K562 (cell line): ENCODE measurements at regions not wholly inside any gene's neighbourhood (a gene's known extent, or its start where the extent isn't known, plus 50 kb on each side); places are given as distances from the start of the nearest gene placed in this dataset.

Experiments used
- ATAC-seq: fragments of 200-7000 bp; cut with Tn5 transposase; 3 replicates; pipeline ENCODE4 v1.9.1; 2020; ENCODE audit warnings: moderate library complexity
- BruUV-seq: library from RNA; stranded (reverse); fragments of 400-500 nt; replicated peaks from 2 replicates; lab custom pipeline; 2021; lab: Mats Ljungman, UMichigan
- CTCF ChIA-PET: fragments of 300-600 bp; formaldehyde crosslinking; extraction: SDS; loops from one replicate; lab custom pipeline; 2021; ENCODE audit warnings: low intra/inter-chr PET ratio; lab: Yijun Ruan, JAX
- POLR2A ChIA-PET: fragments of 300-600, 350-650 bp; sonication (Branson Sonifier 250); formaldehyde crosslinking; extraction: SDS; loops from one replicate; lab custom pipeline; 2021; ENCODE audit warnings: antibody characterized with exemption, inconsistent platforms; lab: Yijun Ruan, JAX
- DNase-seq, 4 experiments: peaks; one replicate each; pipeline versions ENCODE4 v3.0.0 to v3.0.0-alpha.2; 2011 to 2018; ENCODE audit warnings: low spot score in 3 of 4, mixed read lengths in 3 of 4; ENCODE audit errors: extremely low read depth in 1 of 4
- FAIRE-seq: peaks from 2 replicates; lab custom pipeline; 2011; peaks lifted over from hg19 to GRCh38; lab: Jason Lieb, UNC
- H2AFZ ChIP-seq: 2 replicates; pipeline ENCODE4 v1.6.0; 2011; ENCODE audit warnings: low read depth, low read length, control low read depth, inconsistent platforms
- H3K27ac ChIP-seq: fragments of 200-600 bp; 3 replicates; pipeline ENCODE4 v1.8.0; 2011; ENCODE audit warnings: low read depth, mild to moderate bottlenecking, control low read depth, inconsistent platforms, low read length, moderate library complexity, mixed read lengths; ENCODE audit errors: extremely low read depth
- H3K27me3 ChIP-seq, 2 experiments: fragments of 300-600 bp in 1 of 2; 2 replicates in 1 of 2; 3 replicates in 1 of 2; pipeline versions ENCODE4 v1.6.0 to v1.8.0; 2011; ENCODE audit warnings: inconsistent platforms in 2 of 2, low read length in 2 of 2, mild to moderate bottlenecking in 1 of 2, mixed read lengths in 1 of 2, moderate library complexity in 1 of 2; ENCODE audit not compliant: control insufficient read depth in 2 of 2, insufficient read depth in 2 of 2
- H3K36me3 ChIP-seq: fragments of 300-600 bp; 3 replicates; pipeline ENCODE4 v1.8.0; 2011; ENCODE audit warnings: mild to moderate bottlenecking, low read length, inconsistent platforms; ENCODE audit not compliant: control insufficient read depth, insufficient read depth
- H3K4me1 ChIP-seq, 2 experiments: fragments of 200-600 bp in 1 of 2; replicated peaks in 1 of 2; 2 replicates in 1 of 2; 3 replicates in 1 of 2; pipeline versions ENCODE4 v1.5.1 to v1.8.0; 2011; ENCODE audit warnings: inconsistent platforms in 2 of 2, low read length in 2 of 2, mild to moderate bottlenecking in 1 of 2, mixed read lengths in 1 of 2, moderate library complexity in 1 of 2; ENCODE audit not compliant: control insufficient read depth in 2 of 2, insufficient read depth in 2 of 2
- H3K4me2 ChIP-seq: 2 replicates; pipeline ENCODE4 v1.6.1; 2011; ENCODE audit warnings: low read length, control low read depth, inconsistent platforms, mixed read lengths; ENCODE audit not compliant: insufficient read depth
- H3K4me3 ChIP-seq: fragments of 200-600 bp; sonication (generic), shearing (Covaris generic); 2 replicates; pipeline ENCODE4 v1.5.1; 2016; ENCODE audit warnings: control low read depth, inconsistent platforms
- H3K79me2 ChIP-seq: fragments of 200-600 bp; 3 replicates; pipeline ENCODE4 v1.8.0; 2011; ENCODE audit warnings: low read length, inconsistent platforms; ENCODE audit not compliant: control insufficient read depth, insufficient read depth
- H3K9ac ChIP-seq, 2 experiments: 2 replicates each; pipeline versions ENCODE4 v1.6.0 to v1.6.1; 2011; ENCODE audit warnings: low read depth in 2 of 2, low read length in 2 of 2, control low read depth in 1 of 2, inconsistent platforms in 1 of 2, mild to moderate bottlenecking in 1 of 2, mixed read lengths in 1 of 2; ENCODE audit not compliant: insufficient read depth in 1 of 2
- H3K9me1 ChIP-seq: one replicate; pipeline ENCODE4 v1.6.0; 2011; ENCODE audit warnings: inconsistent platforms, mild to moderate bottlenecking, low read length, moderate library complexity; ENCODE audit not compliant: control insufficient read depth, insufficient read depth
- H3K9me3 ChIP-seq: replicated peaks from 2 replicates; pipeline ENCODE4 v1.5.1; 2011; ENCODE audit warnings: low read depth, low read length, inconsistent platforms; ENCODE audit not compliant: control insufficient read depth, insufficient read depth
- H4K20me1 ChIP-seq: replicated peaks from 2 replicates; pipeline ENCODE4 v1.6.1; 2011; ENCODE audit warnings: low read length, inconsistent platforms, mixed read lengths; ENCODE audit not compliant: control insufficient read depth, insufficient read depth
- CBX1 ChIP-seq: sonication (generic); IDR thresholded peaks from 2 replicates; pipeline ENCODE4 v1.6.1; 2016; ENCODE audit warnings: antibody characterized with exemption, low read depth, mild to moderate bottlenecking
- ETS1 ChIP-seq: conservative IDR thresholded peaks from 2 replicates; pipeline ENCODE4 v1.6.1; 2011; ENCODE audit warnings: low read depth, mild to moderate bottlenecking, low read length; ENCODE audit not compliant: control insufficient read depth
- EZH2 ChIP-seq: IDR thresholded peaks from 2 replicates; pipeline ENCODE4 v1.6.1; 2012; ENCODE audit warnings: low read depth, mild to moderate bottlenecking, inconsistent platforms, low read length, borderline replicate concordance
- KAT2B ChIP-seq: IDR thresholded peaks from one replicate; pipeline ENCODE4 v1.6.1; 2012; ENCODE audit warnings: low read depth, mild to moderate bottlenecking, control low read depth, inconsistent platforms, low read length, moderate library complexity
- OTX1 ChIP-seq: fragments of 450-650 bp; formaldehyde crosslinking; IDR thresholded peaks from 2 replicates; pipeline ENCODE4 v1.4.0; 2022; ENCODE audit warnings: mild to moderate bottlenecking
- SREBF1 ChIP-seq: fragments of 150-350 bp; IDR thresholded peaks from 2 replicates; pipeline ENCODE4 v1.6.1; 2014; ENCODE audit warnings: antibody characterized with exemption, low read depth, low read length, borderline replicate concordance
- ZNF609 ChIP-seq: sonication (generic); formaldehyde crosslinking; IDR thresholded peaks from 2 replicates; pipeline ENCODE4 v1.8.1; 2023; ENCODE audit warnings: missing genetic modification reagents, mild to moderate bottlenecking, borderline replicate concordance
- WGBS: fragments of 100-300 bp; shearing (Covaris generic); methylation state at CpG from one replicate; pipeline ENCODE4 v1.1.6; 2016; ENCODE audit warnings: low coverage, mixed read lengths; ENCODE audit not compliant: insufficient coverage; ENCODE audit errors: missing lambda C conversion rate; 5-methylcytosine and 5-hydroxymethylcytosine counted together
- in situ Hi-C: fragments of 300-500 bp; cut with MboI; formaldehyde crosslinking; loops from 4 replicates; pipeline ENCODE4 v1.15.0; 2018; ENCODE audit warnings: inconsistent platforms, mixed read lengths
- intact Hi-C: fragments of 100-400 bp; cut with micrococcal nuclease; formaldehyde crosslinking; loops from 2 replicates; pipeline ENCODE4 v1.14.2; 2022
- TF ChIP-seq, protein P1 (sequence below): sonication (generic); IDR thresholded peaks from 2 replicates; pipeline ENCODE4 v1.6.1; 2016
- TF ChIP-seq, protein P2 (sequence below): fragments of 250-450 bp; sonication (Bioruptor Pico); IDR thresholded peaks from 2 replicates; pipeline ENCODE4 v1.4.0; 2020; ENCODE audit warnings: borderline replicate concordance

DNA sequence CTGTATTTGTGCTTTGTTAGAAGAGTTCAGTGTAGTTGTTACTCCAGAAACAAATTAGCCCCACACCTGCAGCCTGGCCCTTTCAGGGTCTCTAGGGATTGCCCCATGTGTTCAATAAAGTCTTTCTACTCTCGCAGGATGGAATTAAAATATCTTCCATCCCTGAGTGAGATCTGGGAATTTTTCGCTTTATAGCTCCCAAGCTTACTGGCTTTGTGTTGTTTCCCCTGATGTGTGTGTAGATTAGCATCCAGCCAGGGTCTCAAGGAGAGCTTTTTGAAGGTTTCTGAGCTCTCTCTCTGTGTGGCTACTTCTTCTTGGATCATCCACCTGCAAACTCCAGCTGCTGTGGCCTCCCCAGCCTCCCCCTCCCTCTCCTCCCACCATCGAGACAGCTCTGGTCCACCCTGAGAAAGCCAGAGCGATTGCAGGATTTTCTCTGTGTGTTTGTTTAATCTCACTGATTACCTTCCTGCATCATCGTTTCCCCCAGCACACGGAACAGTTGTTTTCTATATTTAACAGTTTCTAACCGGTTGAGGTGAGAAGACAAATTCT lies 553.5 kb downstream of the TBC1D22A start:
- no peaks in the 10 kb centered on the region for H3K9me1 ChIP-seq
- intact Hi-C loops (no loop called here), in situ Hi-C loops (no loop called here)
- no peaks in the 10 kb centered on the region; a peak in 1 of 5 replicates for H3K27me3 ChIP-seq
- POLR2A ChIA-PET = interaction anchor here (0.6 kb wide), 1 partner anchor 481 kb away, joined by 3 read pairs; no protein-coding TSS in a partner anchor
- ATAC-seq (no peak), DNase-seq (no peak), FAIRE-seq (no peak)
- H3K36me3 ChIP-seq = no peaks in the 10 kb centered on the region
- H4K20me1 ChIP-seq = no peaks in the 10 kb centered on the region
- CTCF ChIA-PET = no interaction called here
- no peak overlapping the region for H2AFZ ChIP-seq
- no peaks in the 10 kb centered on the region for H3K4me1 ChIP-seq
- no peak overlapping the region for H3K27ac ChIP-seq
- H3K4me3 ChIP-seq = no peak overlapping the region
- no peak overlapping the region for H3K9ac ChIP-seq
- no peaks in the 10 kb centered on the region for H3K9me3 ChIP-seq
- WGBS = 2% methylated on average over 5 of the region's 7 CpGs
- TF ChIP-seq KAT2B (no peak), SREBF1 (no peak), CBX1 (no peak), ZNF609 (CRISPR knock-in tag) (no peak), EZH2 (no peak), ETS1 (no peak), OTX1 (CRISPR knock-in tag) (no peak)
- TF ChIP-seq, protein P1, sequence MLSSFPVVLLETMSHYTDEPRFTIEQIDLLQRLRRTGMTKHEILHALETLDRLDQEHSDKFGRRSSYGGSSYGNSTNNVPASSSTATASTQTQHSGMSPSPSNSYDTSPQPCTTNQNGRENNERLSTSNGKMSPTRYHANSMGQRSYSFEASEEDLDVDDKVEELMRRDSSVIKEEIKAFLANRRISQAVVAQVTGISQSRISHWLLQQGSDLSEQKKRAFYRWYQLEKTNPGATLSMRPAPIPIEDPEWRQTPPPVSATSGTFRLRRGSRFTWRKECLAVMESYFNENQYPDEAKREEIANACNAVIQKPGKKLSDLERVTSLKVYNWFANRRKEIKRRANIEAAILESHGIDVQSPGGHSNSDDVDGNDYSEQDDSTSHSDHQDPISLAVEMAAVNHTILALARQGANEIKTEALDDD = no peak
- TF ChIP-seq, protein P2, sequence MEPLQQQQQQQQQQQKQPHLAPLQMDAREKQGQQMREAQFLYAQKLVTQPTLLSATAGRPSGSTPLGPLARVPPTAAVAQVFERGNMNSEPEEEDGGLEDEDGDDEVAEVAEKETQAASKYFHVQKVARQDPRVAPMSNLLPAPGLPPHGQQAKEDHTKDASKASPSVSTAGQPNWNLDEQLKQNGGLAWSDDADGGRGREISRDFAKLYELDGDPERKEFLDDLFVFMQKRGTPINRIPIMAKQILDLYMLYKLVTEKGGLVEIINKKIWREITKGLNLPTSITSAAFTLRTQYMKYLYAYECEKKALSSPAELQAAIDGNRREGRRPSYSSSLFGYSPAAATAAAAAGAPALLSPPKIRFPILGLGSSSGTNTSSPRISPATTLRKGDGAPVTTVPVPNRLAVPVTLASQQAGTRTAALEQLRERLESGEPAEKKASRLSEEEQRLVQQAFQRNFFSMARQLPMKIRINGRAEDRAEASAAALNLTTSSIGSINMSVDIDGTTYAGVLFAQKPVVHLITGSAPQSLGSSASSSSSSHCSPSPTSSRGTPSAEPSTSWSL (CRISPR knock-in tag) = no peak
- no peak overlapping the region for H3K4me2 ChIP-seq
- H3K79me2 ChIP-seq = no peaks in the 10 kb centered on the region; the same call in 2 of the 3 replicates
- no TSS peak for BruUV-seq
